ENCODE measurements at regions not wholly inside any gene's neighbourhood (a gene's known extent, or its start where the extent isn't known, plus 50 kb on each side); places are given as distances from the start of the nearest gene placed in this dataset.
A peak's percentile ranks its signal among the peaks of the same experiment; 100 is the strongest.
"Not testable (repeated sequence)": the region's sequence is repeated elsewhere in the genome, so short reads cannot be mapped to it uniquely, and the experiment has no call there.

GRCh38 chr9:31034311-31034710, 1350.1 kb upstream of the ACO1 start:
- intact Hi-C loops (cut with DNase I), result no loop called here
- no peak for TF ChIP-seq POLR2A (IDR thresholded peaks at IDR 0.05)
- TF ChIP-seq, protein P1, sequence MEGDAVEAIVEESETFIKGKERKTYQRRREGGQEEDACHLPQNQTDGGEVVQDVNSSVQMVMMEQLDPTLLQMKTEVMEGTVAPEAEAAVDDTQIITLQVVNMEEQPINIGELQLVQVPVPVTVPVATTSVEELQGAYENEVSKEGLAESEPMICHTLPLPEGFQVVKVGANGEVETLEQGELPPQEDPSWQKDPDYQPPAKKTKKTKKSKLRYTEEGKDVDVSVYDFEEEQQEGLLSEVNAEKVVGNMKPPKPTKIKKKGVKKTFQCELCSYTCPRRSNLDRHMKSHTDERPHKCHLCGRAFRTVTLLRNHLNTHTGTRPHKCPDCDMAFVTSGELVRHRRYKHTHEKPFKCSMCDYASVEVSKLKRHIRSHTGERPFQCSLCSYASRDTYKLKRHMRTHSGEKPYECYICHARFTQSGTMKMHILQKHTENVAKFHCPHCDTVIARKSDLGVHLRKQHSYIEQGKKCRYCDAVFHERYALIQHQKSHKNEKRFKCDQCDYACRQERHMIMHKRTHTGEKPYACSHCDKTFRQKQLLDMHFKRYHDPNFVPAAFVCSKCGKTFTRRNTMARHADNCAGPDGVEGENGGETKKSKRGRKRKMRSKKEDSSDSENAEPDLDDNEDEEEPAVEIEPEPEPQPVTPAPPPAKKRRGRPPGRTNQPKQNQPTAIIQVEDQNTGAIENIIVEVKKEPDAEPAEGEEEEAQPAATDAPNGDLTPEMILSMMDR (IDR thresholded peaks at IDR 0.05), result no peak
- no peak for TF ChIP-seq POLR2AphosphoS5 (IDR thresholded peaks at IDR 0.05)
- no peak overlapping the region for H3K27ac ChIP-seq
- no peak overlapping the region for H3K4me3 ChIP-seq
- 55% methylated on average over 4 of the region's 4 CpGs for WGBS
- no peaks in the 10 kb centered on the region for H3K4me1 ChIP-seq (replicated peaks)
- H3K36me3 ChIP-seq, result no peaks in the 10 kb centered on the region
- no peaks in the 10 kb centered on the region for H3K27me3 ChIP-seq (replicated peaks; ENCODE audit: insufficient read depth)
- no peak for DNase-seq (ENCODE audit: low spot score)
- no peaks in the 10 kb centered on the region for H3K9me3 ChIP-seq

GRCh38 chr9:31040564-31040963, 1343.9 kb upstream of the ACO1 start:
- 86% methylated on average over 4 of the region's 4 CpGs for WGBS
- Histone ChIP-seq H3K36me3 (no peaks in the 10 kb centered on the region), H3K4me3 (no peak overlapping the region), H3K9me3 (no peaks in the 10 kb centered on the region), H3K27ac (no peak overlapping the region), H3K4me1 (replicated peaks) (no peaks in the 10 kb centered on the region), H3K27me3 (replicated peaks; ENCODE audit: insufficient read depth) (no peaks in the 10 kb centered on the region)
- no peak for DNase-seq (ENCODE audit: low spot score)
- TF ChIP-seq, protein P1 (IDR thresholded peaks at IDR 0.05), result no peak
- TF ChIP-seq POLR2A (IDR thresholded peaks at IDR 0.05), result no peak
- no peak for TF ChIP-seq POLR2AphosphoS5 (IDR thresholded peaks at IDR 0.05)
- intact Hi-C loops (cut with DNase I), result no loop called here

GRCh38 chr9:31045810-31046209, 1338.6 kb upstream of the ACO1 start:
- Histone ChIP-seq H3K27me3 (replicated peaks; ENCODE audit: insufficient read depth) (no peaks in the 10 kb centered on the region), H3K4me3 (no peak overlapping the region), H3K4me1 (replicated peaks) (peaks cover 3% of the 10 kb centered on the region), H3K9me3 (no peaks in the 10 kb centered on the region), H3K36me3 (no peaks in the 10 kb centered on the region), H3K27ac (no peak overlapping the region)
- DNase-seq (ENCODE audit: low spot score), result no peak
- intact Hi-C loops (cut with DNase I), result no loop called here
- TF ChIP-seq, protein P1 (IDR thresholded peaks at IDR 0.05), result no peak
- TF ChIP-seq POLR2A (IDR thresholded peaks at IDR 0.05), result no peak
- peak; percentile 59 for TF ChIP-seq POLR2AphosphoS5 (IDR thresholded peaks at IDR 0.05)
- 68% methylated on average over 1 of the region's 1 CpG for WGBS

GRCh38 chr9:31061592-31061991, 1322.9 kb upstream of the ACO1 start:
- H3K36me3 ChIP-seq, H3K27ac ChIP-seq: not testable (repeated sequence)
- 90% methylated on average over 15 of the region's 15 CpGs for WGBS

DNA sequence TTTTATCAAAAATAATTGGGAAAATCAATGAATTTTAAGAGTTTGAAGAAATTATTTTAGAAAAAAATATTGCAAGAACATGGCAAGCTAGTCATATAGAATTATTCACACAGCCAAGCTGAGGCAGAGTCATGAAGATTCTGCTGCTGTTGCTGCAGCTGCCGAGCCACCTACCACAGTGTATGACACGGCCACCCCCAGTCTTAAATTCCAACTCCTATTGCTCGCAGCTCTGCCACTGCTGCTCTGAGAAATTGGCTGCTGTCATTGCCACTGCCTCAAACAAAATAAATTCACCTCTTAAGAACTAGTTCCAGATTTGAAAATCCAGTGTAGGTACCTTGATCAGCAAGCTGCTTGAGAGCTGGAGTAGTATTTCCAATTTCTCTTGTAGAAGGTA, 1318.8 kb upstream of the ACO1 start:
- H3K4me3 ChIP-seq, result no peak overlapping the region
- intact Hi-C loops (cut with DNase I), result no loop called here
- no peaks in the 10 kb centered on the region for H3K36me3 ChIP-seq
- DNase-seq (ENCODE audit: low spot score), result no peak
- H3K27me3 ChIP-seq (replicated peaks; ENCODE audit: insufficient read depth), result no peaks in the 10 kb centered on the region
- H3K27ac ChIP-seq, result no peak overlapping the region
- H3K9me3 ChIP-seq, result no peaks in the 10 kb centered on the region
- H3K4me1 ChIP-seq (replicated peaks), result no peaks in the 10 kb centered on the region
- TF ChIP-seq, protein P1 (IDR thresholded peaks at IDR 0.05), result no peak
- TF ChIP-seq POLR2AphosphoS5 (IDR thresholded peaks at IDR 0.05) (no peak), POLR2A (IDR thresholded peaks at IDR 0.05) (no peak)
- 33% methylated on average over 3 of the region's 3 CpGs for WGBS

More at GRCh38 chr9:31061592-31061991, 1322.9 kb upstream of the ACO1 start:
- H3K4me1 ChIP-seq (replicated peaks); DNase-seq (ENCODE audit: low spot score); H3K4me3 ChIP-seq; H3K9me3 ChIP-seq; intact Hi-C loops (cut with DNase I); H3K27me3 ChIP-seq (replicated peaks; ENCODE audit: insufficient read depth): not testable (repeated sequence)

Measured in prostate gland (tissue), 2 donors.